HG03520 (cell line): ENCODE measurements at regions not wholly inside any gene's neighbourhood (a gene's known extent, or its start where the extent isn't known, plus 50 kb on each side); places are given as distances from the start of the nearest gene placed in this dataset.

Experiments used
- ATAC-seq: cut with Tn5 transposase; IDR thresholded peaks from one replicate; pipeline ENCODE4 v1.9.1; 2021; ENCODE audit warnings: mild to moderate bottlenecking, moderate library complexity; ENCODE audit not compliant: unreplicated experiment

GRCh38 chr2:6236317-6236716 is 544.1 kb downstream of the SOX11 start:
- ATAC-seq: no peak

DNA sequence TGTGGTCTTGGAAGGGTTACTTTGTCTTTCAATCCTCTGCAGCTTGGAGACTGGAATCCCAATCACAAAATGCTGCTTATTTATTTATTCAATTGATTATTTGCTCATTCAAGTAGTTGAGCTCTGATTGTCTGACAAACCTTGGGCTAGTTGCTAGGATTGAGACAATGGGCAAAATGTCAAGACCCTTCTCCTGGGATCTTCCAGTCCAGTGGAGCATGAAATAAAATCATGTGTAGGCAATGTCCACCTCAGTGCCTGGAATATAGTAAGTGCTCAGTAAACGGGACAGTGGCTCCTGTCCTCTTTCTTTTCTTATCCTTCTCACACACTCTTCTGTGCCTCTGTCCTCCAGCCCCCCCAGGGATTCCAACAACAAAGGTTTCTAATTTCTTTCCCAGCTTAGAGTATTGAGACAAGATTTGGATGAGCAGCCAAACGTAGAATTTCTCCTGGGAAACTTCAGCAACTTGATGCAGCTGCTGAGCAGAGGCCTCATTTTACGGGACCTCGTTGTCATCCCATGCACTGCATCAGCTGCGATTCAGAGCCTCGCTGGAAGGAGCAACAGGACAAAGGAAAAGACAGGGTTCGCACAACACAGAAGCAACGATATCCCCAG is 545.0 kb downstream of the SOX11 start:
- no peak for ATAC-seq

- no peak for ATAC-seq
These were observed 557.4 kb downstream of the SOX11 start for GRCh38 chr2:6249557-6249956.

DNA sequence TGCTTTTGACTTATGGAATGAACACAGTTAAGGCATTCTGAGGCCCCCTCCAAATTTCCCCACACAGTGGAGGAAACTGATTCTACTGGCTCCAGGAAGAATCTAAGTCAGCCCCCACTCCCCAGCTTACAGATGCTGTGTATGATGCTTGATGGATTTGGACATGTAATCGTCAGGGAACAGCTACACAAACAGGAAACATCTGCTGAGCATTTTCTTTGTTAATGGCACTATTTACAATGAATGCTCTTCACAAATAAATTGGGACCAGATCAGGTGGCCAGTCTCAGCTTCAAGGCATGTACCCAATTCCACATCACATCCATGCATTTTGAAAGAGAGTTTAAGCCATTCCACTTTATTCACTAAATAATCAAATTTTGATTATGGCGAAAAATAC is 562.3 kb downstream of the SOX11 start:
- ATAC-seq: no peak

- ATAC-seq: no peak
These were observed 572.0 kb downstream of the SOX11 start for GRCh38 chr2:6264198-6264597.

DNA sequence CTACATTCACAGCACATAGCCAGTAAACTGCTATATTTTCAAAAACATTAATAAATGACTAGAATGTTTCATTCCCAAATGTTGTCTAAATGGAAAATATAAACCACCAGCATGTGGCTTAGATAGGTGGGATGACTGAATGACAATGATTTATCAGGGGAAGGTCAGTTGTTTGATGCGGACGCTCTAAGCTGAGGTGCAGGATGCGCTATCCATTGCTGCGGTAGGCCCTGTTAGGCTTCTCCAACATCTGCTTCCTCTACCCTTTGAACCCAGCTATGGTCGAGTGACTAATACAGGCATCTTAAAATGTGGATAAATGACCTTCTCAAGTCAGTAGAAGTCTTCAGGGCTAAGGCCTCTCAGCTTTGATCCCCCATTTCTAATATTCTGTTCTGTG is 584.2 kb downstream of the CMPK2 start:
- no peak for ATAC-seq

DNA sequence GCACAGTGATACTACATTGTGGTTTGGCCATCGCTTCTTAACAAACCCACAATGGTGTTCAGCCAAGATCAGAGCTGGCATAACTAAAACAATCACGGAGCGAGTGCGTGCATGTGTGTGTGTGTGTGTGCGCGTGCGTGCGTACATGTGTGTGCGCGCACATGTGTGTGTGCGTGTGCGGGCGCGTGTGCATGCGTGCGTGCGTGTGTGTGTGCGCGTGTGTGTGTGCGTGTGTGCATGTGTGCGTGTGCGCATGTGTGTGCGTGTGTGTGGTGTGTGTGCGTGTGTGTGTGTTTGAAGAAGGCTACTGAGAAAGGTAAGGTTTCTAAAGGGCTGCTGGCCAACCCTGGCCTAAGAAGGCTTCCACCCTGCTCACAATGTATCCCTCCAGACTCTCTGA is 582.4 kb downstream of the CMPK2 start:
- ATAC-seq: no peak

- ATAC-seq: no peak
These were observed 578.3 kb downstream of the CMPK2 start for GRCh38 chr2:6287406-6287805.

DNA sequence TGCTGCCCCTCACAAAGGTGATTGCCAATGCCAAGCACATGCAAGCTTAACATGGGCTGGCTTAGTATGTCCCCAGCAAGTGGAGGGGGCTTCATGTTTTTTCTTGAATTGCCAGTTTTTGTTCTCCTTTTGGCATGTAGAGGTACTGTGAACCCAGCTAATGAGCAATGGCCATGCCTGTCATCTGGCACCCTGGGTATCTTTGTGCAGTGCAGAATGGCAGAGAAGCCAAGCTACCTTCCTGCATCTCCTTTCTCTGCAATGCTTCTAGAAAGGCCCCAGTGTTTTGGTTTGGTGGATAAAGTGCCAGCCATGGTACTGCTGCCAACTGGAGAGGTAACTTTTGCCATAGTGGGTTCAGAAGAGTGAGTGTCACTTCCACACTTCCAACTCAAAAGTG is 576.9 kb downstream of the CMPK2 start:
- no peak for ATAC-seq

DNA sequence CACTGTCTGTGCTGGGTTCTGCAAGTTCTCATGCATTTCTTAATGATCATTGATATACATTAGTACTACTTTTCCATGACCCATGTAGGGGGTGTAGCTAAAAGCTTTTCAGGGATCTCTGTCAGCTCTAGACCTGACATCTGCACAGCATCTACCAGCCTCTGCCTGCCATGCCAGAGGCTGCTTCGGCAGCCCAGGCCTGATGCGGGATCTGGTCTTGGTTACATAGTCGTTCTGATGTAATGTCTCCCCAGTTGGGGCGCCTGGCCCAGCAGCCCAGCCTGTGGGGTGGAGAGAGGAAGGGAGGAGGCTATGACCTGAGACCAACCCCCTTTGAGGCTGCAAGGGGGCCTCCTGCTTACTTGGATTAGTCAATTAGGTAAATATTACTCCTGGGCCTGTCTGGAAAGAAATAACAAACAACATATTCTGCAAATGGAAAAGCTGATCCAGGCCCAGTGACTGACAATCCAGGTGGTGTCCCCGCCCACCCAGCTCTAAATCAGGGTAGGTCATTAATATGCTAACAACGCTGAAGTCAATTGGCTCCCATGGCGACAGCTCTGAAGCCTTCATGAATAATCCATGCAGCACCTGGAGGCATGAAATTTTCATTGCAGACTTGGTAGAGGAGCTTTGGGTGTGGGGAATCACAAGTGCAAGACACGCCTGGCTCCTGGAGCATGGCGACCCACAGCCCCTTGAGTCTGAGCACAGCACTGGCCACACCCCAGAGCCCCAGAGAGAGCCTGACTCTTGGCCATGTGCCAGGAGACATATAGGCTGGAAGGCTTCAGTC is 575.3 kb downstream of the CMPK2 start:
- ATAC-seq: no peak

GRCh38 chr2:6294791-6295190 is 570.9 kb downstream of the CMPK2 start:
- no peak for ATAC-seq

GRCh38 chr2:6297238-6297637 is 568.5 kb downstream of the CMPK2 start:
- ATAC-seq: no peak

GRCh38 chr2:6301426-6301825 is 564.3 kb downstream of the CMPK2 start:
- no peak for ATAC-seq

GRCh38 chr2:6308986-6309385 is 556.7 kb downstream of the CMPK2 start:
- ATAC-seq: no peak

DNA sequence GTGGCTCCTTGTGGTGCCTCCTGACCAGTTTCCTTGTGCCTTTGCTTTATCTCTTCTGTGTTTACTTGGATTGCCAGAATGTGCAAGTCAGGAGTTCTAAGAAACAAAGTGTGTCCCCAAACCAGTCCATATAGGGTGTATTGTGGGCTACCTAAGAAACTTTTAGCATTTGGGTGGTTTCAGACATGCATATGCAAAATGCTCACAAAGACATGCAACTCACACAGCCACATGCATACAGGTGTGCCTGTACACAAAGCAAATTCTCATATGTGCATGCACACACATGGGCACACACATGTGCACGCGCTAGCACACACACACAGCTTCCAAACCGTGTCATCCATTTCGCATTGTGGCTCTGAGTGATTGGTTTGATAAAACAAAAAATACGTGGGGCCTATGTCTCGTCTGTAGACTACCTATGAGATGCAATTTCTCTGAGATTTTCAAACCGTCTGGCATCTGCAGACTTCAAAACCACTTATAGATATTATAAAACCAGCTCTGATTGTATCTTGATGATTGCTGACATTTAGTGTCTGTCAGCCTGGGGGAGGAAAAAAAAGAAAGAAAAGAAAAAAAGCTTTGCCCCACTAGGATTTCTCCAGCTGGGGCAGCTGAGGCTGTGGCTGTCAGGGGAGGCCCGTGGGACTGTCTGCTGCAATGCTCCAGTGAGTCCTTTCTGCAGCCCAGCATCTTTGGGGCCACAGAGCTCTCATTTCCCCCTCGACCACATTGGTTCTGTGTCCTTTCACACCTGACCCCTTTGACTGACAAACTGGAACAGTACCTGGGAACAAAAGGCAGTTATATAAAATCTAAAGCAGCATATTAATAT is 556.1 kb downstream of the CMPK2 start:
- ATAC-seq: peak; percentile 58

GRCh38 chr2:6310256-6311215 is 555.2 kb downstream of the CMPK2 start:
- ATAC-seq: peak; percentile 19

DNA sequence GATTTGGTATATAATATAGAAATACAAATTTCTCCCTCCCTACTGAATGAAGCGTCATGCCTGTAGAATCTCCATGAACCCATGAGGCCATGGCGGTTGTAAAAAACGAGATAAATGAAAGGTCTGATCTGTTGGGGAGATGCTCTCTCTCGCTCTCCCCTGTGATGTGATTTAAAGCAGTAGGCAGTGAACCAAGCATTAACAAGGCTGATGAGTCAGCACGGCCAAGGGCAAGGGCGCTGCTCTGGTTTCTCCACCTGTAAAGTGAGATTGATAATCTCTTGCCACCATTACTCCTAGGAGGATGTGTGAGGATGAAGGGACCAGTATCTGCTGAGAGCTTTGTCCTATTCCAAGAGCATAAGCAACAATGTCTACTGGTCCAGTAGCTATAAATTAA is 553.3 kb downstream of the CMPK2 start:
- ATAC-seq: no peak

- no peak for ATAC-seq
These were observed 551.3 kb downstream of the CMPK2 start for GRCh38 chr2:6314218-6314960.

GRCh38 chr2:6325616-6326015 is 540.1 kb downstream of the CMPK2 start:
- ATAC-seq: no peak

- ATAC-seq: no peak
These were observed 538.7 kb downstream of the CMPK2 start for GRCh38 chr2:6326958-6327357.
